WTC11 (cell line): ENCODE measurements at regions not wholly inside any gene's neighbourhood (a gene's known extent, or its start where the extent isn't known, plus 50 kb on each side); places are given as distances from the start of the nearest gene placed in this dataset.
A peak's percentile ranks its signal among the peaks of the same experiment; 100 is the strongest.

Experiments
- ATAC-seq: fragments of 200-7000 bp; cut with Tn5 transposase; 2 replicates; pipeline ENCODE4 v1.10.0; 2021; ENCODE audit warnings: mild to moderate bottlenecking, moderate library complexity
- CTCF ChIA-PET: fragments of 300-600 bp; sonication (Branson Sonifier 250); formaldehyde crosslinking; loops from one replicate; lab custom pipeline; 2021; ENCODE audit warnings: antibody characterized with exemption; lab: Charles Lee
- POLR2A ChIA-PET: fragments of 350-600 bp; sonication (Branson Sonifier 250); formaldehyde crosslinking; loops from one replicate; lab custom pipeline; 2021; ENCODE audit warnings: antibody characterized with exemption; lab: Charles Lee
- DNase-seq: peaks from one replicate; pipeline ENCODE4 v3.0.0; 2021; ENCODE audit warnings: low spot score
- H3K27ac Mint-ChIP-seq: 2 replicates; pipeline ENCODE4 v1.8.0; 2021; ENCODE audit warnings: mixed read lengths
- H3K27me3 Mint-ChIP-seq: 2 replicates; pipeline ENCODE4 v1.8.0; 2021; ENCODE audit warnings: low read depth, mild to moderate bottlenecking, moderate library complexity, mixed read lengths
- H3K36me3 Mint-ChIP-seq: 2 replicates; pipeline ENCODE4 v1.8.0; 2021; ENCODE audit warnings: mixed read lengths
- H3K4me1 Mint-ChIP-seq: 2 replicates; pipeline ENCODE4 v1.8.0; 2022; ENCODE audit warnings: mixed read lengths
- H3K4me3 Mint-ChIP-seq: 2 replicates; pipeline ENCODE4 v1.8.0; 2021; ENCODE audit warnings: mild to moderate bottlenecking, moderate library complexity, mixed read lengths
- H3K9me3 Mint-ChIP-seq: 2 replicates; pipeline ENCODE4 v1.8.0; 2021; ENCODE audit warnings: mixed read lengths
- AFF4 ChIP-seq: sonication (generic); formaldehyde crosslinking; IDR thresholded peaks from 2 replicates; pipeline ENCODE4 v1.8.1; 2023; ENCODE audit warnings: mild to moderate bottlenecking, missing genetic modification reagents, borderline replicate concordance
- ARID4B ChIP-seq: sonication (generic); formaldehyde crosslinking; IDR thresholded peaks from 2 replicates; pipeline ENCODE4 v1.8.0; 2023; ENCODE audit warnings: missing genetic modification reagents, mild to moderate bottlenecking, borderline replicate concordance
- CREB1 ChIP-seq: sonication (generic); formaldehyde crosslinking; IDR thresholded peaks from 2 replicates; pipeline ENCODE4 v1.8.0; 2023; ENCODE audit warnings: mild to moderate bottlenecking, missing genetic modification reagents
- CREM ChIP-seq: sonication (generic); formaldehyde crosslinking; IDR thresholded peaks from 2 replicates; pipeline ENCODE4 v1.8.1; 2022; ENCODE audit warnings: mild to moderate bottlenecking, missing genetic modification reagents, moderate library complexity
- FOXJ3 ChIP-seq: sonication (generic); formaldehyde crosslinking; IDR thresholded peaks from 2 replicates; pipeline ENCODE4 v1.9.0; 2021; ENCODE audit warnings: missing genetic modification reagents, mild to moderate bottlenecking, borderline replicate concordance
- GRHL2 ChIP-seq: fragments of 250-450 bp; sonication (Bioruptor Pico); IDR thresholded peaks from 2 replicates; pipeline ENCODE4 v1.8.0; 2022; ENCODE audit warnings: mild to moderate bottlenecking, moderate library complexity; ENCODE audit not compliant: insufficient replicate concordance, severe bottlenecking
- MAX ChIP-seq: sonication (generic); formaldehyde crosslinking; IDR thresholded peaks from 2 replicates; pipeline ENCODE4 v1.8.0; 2022; ENCODE audit warnings: mild to moderate bottlenecking, missing genetic modification reagents
- NFE2L1 ChIP-seq: sonication (generic); formaldehyde crosslinking; IDR thresholded peaks from 2 replicates; pipeline ENCODE4 v1.8.1; 2023; ENCODE audit warnings: missing genetic modification reagents
- NFYB ChIP-seq: sonication (generic); formaldehyde crosslinking; conservative IDR thresholded peaks from 2 replicates; pipeline ENCODE4 v1.8.0; 2022; ENCODE audit warnings: low read depth, missing genetic modification reagents
- PRRX2 ChIP-seq: fragments of 250-450 bp; sonication (Bioruptor Pico); IDR thresholded peaks from 2 replicates; pipeline ENCODE4 v1.8.0; 2021; ENCODE audit warnings: mild to moderate bottlenecking
- SMAD3 ChIP-seq: sonication (generic); formaldehyde crosslinking; IDR thresholded peaks from 2 replicates; pipeline ENCODE4 v1.8.0; 2022; ENCODE audit warnings: missing genetic modification reagents, mild to moderate bottlenecking, borderline replicate concordance
- SP1 ChIP-seq: sonication (generic); formaldehyde crosslinking; conservative IDR thresholded peaks from 2 replicates; pipeline ENCODE4 v1.8.1; 2022; ENCODE audit warnings: missing genetic modification reagents
- TEAD1 ChIP-seq: sonication (generic); formaldehyde crosslinking; IDR thresholded peaks from 2 replicates; pipeline ENCODE4 v1.8.0; 2022; ENCODE audit warnings: mild to moderate bottlenecking, missing genetic modification reagents
- USF1 ChIP-seq: sonication (generic); formaldehyde crosslinking; IDR thresholded peaks from 2 replicates; pipeline ENCODE4 v1.8.0; 2022; ENCODE audit warnings: mild to moderate bottlenecking, missing genetic modification reagents
- USF2 ChIP-seq: sonication (generic); formaldehyde crosslinking; IDR thresholded peaks from 2 replicates; pipeline ENCODE4 v1.8.1; 2023; ENCODE audit warnings: mild to moderate bottlenecking, missing genetic modification reagents, moderate library complexity
- ZBTB43 ChIP-seq: sonication (generic); formaldehyde crosslinking; IDR thresholded peaks from 2 replicates; pipeline ENCODE4 v1.8.1; 2023; ENCODE audit warnings: mild to moderate bottlenecking, missing genetic modification reagents
- ZNF263 ChIP-seq: sonication (generic); formaldehyde crosslinking; IDR thresholded peaks from 2 replicates; pipeline ENCODE4 v1.8.1; 2022; ENCODE audit warnings: low read depth, mild to moderate bottlenecking, moderate library complexity, missing genetic modification reagents
- ZNF281 ChIP-seq: sonication (generic); formaldehyde crosslinking; IDR thresholded peaks from 2 replicates; pipeline ENCODE4 v1.8.0; 2023; ENCODE audit warnings: mild to moderate bottlenecking, missing genetic modification reagents
- ZNF671 ChIP-seq: fragments of 250-450 bp; sonication (Bioruptor Pico); IDR thresholded peaks from 2 replicates; pipeline ENCODE4 v1.8.0; 2021; ENCODE audit warnings: mild to moderate bottlenecking

- TF ChIP-seq SMAD3 (no peak), GRHL2 (CRISPR knock-in tag) (no peak), USF1 (no peak)
- TF ChIP-seq, all 79 proteins: peak for 0
These were observed 245.2 kb upstream of the CENPE start (continued) for GRCh38 chr4:103443324-103443723.

- Mint-ChIP-seq H3K27me3 (no peaks in the 10 kb centered on the region), H3K36me3 (peaks cover 3% of the 10 kb centered on the region; the same call in 1 of the 2 replicates), H3K9me3 (no peaks in the 10 kb centered on the region), H3K4me3 (no peak overlapping the region; the same call in 1 of the 2 replicates), H3K27ac (0 out of 2 replicates have a peak overlapping the region, but pooled peaks have one; percentile 76), H3K4me1 (peaks cover 67% of the 10 kb centered on the region)
- ATAC-seq = peak; percentile 97
- POLR2A ChIA-PET = interaction anchor here (0.5 kb wide), 1 partner anchor 116 kb away, joined by 3 read pairs; no protein-coding TSS in a partner anchor
- peak; percentile 84 for DNase-seq
- CTCF ChIA-PET = no interaction called here
- TF ChIP-seq ZNF671 (CRISPR knock-in tag) (no peak), MAX (peak; percentile 42; the same call in 1 of the 2 replicates), USF1 (no peak), ZBTB43 (0 out of 2 replicates have a peak, but pooled peaks have one; percentile 65), CREM (CRISPR knock-in tag) (peak; percentile 72), ARID4B (no peak), USF2 (no peak), AFF4 (CRISPR knock-in tag) (no peak), ZNF281 (CRISPR knock-in tag) (no peak), ZNF263 (CRISPR knock-in tag) (no peak), PRRX2 (CRISPR knock-in tag) (peak; percentile 84), TEAD1 (CRISPR knock-in tag) (no peak), SP1 (peak; percentile 59; the same call in 1 of the 2 replicates), FOXJ3 (CRISPR knock-in tag) (no peak), NFE2L1 (peak; percentile 51), NFYB (CRISPR knock-in tag) (no peak), CREB1 (CRISPR knock-in tag) (no peak)
These were observed 231.1 kb upstream of the CENPE start for GRCh38 chr4:103429283-103429682.
